CD14-positive monocyte (primary cell): ENCODE measurements at regions not wholly inside any gene's neighbourhood (a gene's known extent, or its start where the extent isn't known, plus 50 kb on each side); places are given as distances from the start of the nearest gene placed in this dataset.

ENCODE experiments used
- DNase-seq, 3 donors: peaks; one replicate each; pipeline ENCODE4 v3.0.0-alpha.2; 2011 to 2022
- H2AFZ ChIP-seq: 2 replicates; pipeline ENCODE4 v1.6.0; 2012; ENCODE audit warnings: mild to moderate bottlenecking, low read depth, low read length, inconsistent platforms; ENCODE audit not compliant: insufficient read depth, poor library complexity, severe bottlenecking
- H3K27ac ChIP-seq, 2 donors: 1 replicate in 1 of 2; 2 replicates in 1 of 2; pipeline ENCODE4 v1.5.1; 2012 to 2013; ENCODE audit warnings: low read length in 2 of 2, control low read depth in 1 of 2, inconsistent platforms in 1 of 2, low read depth in 1 of 2, mild to moderate bottlenecking in 1 of 2
- H3K27me3 ChIP-seq, 2 donors: one replicate each; pipeline versions ENCODE4 v1.6.0 to v1.6.1; 2011 to 2013; ENCODE audit warnings: low read length in 2 of 2; ENCODE audit not compliant: control insufficient read depth in 2 of 2, insufficient read depth in 2 of 2
- H3K36me3 ChIP-seq, 2 donors: replicated peaks in 1 of 2; 1 replicate in 1 of 2; 2 replicates in 1 of 2; pipeline versions ENCODE4 v1.5.1 to v1.6.1; 2012 to 2013; ENCODE audit warnings: low read length in 2 of 2, control low read depth in 1 of 2, inconsistent platforms in 1 of 2, mild to moderate bottlenecking in 1 of 2; ENCODE audit not compliant: insufficient read depth in 2 of 2, control insufficient read depth in 1 of 2
- H3K4me1 ChIP-seq, 2 donors: 1 replicate in 1 of 2; 2 replicates in 1 of 2; pipeline versions ENCODE4 v1.5.1 to v1.6.1; 2012 to 2013; ENCODE audit warnings: low read length in 2 of 2, control low read depth in 1 of 2, inconsistent platforms in 1 of 2, mild to moderate bottlenecking in 1 of 2, moderate library complexity in 1 of 2; ENCODE audit not compliant: insufficient read depth in 2 of 2, control insufficient read depth in 1 of 2
- H3K4me2 ChIP-seq: replicated peaks from 2 replicates; pipeline ENCODE3; 2012; ENCODE audit warnings: low read length, moderate library complexity, mild to moderate bottlenecking; ENCODE audit not compliant: poor library complexity, severe bottlenecking; ENCODE audit errors: extremely low read depth
- H3K4me3 ChIP-seq, 3 experiments: fragments of 200-600 bp in 1 of 3; sonication (generic) in 1 of 3; replicated peaks in 1 of 3; 1 replicate in 2 of 3; 2 replicates in 1 of 3; pipeline ENCODE4 v1.5.1; 2011 to 2013; ENCODE audit warnings: low read length in 3 of 3, mild to moderate bottlenecking in 3 of 3, control low read depth in 2 of 3, low read depth in 2 of 3, inconsistent platforms in 1 of 3, moderate library complexity in 1 of 3
- H3K79me2 ChIP-seq: 2 replicates; pipeline ENCODE4 v1.6.0; 2012; ENCODE audit warnings: mild to moderate bottlenecking, control low read depth, inconsistent platforms, low read length, moderate library complexity; ENCODE audit not compliant: insufficient read depth
- H3K9ac ChIP-seq: 2 replicates; pipeline ENCODE4 v1.6.0; 2017; ENCODE audit warnings: low read length, mild to moderate bottlenecking; ENCODE audit not compliant: insufficient read depth, poor library complexity, severe bottlenecking
- H3K9me3 ChIP-seq, 2 donors: replicated peaks in 1 of 2; 1 replicate in 1 of 2; 2 replicates in 1 of 2; pipeline versions ENCODE4 v1.5.1 to v1.6.1; 2012 to 2013; ENCODE audit warnings: low read length in 2 of 2, control low read depth in 1 of 2; ENCODE audit not compliant: control insufficient read depth in 1 of 2, insufficient read depth in 1 of 2
- H4K20me1 ChIP-seq: 2 replicates; pipeline ENCODE4 v1.6.0; 2012; ENCODE audit warnings: mild to moderate bottlenecking, low read length, control low read depth, moderate library complexity; ENCODE audit not compliant: insufficient read depth
- H3K27ac Mint-ChIP-seq, 7 donors: one replicate each; pipeline ENCODE4 v1.8.0; 2020; ENCODE audit warnings: mild to moderate bottlenecking in 7 of 7, mixed read lengths in 7 of 7, moderate library complexity in 6 of 7, inconsistent platforms in 2 of 7
- H3K27me3 Mint-ChIP-seq, 3 donors: one replicate each; pipeline ENCODE4 v1.8.0; 2021 to 2022; ENCODE audit warnings: low read depth in 3 of 3, mild to moderate bottlenecking in 3 of 3, mixed read lengths in 3 of 3, moderate library complexity in 3 of 3, inconsistent platforms in 1 of 3
- H3K36me3 Mint-ChIP-seq, 2 donors: one replicate each; pipeline ENCODE4 v1.8.0; 2020; ENCODE audit warnings: mixed read lengths in 2 of 2, inconsistent platforms in 1 of 2, mild to moderate bottlenecking in 1 of 2
- H3K4me1 Mint-ChIP-seq: one replicate; pipeline ENCODE4 v1.8.0; 2020; ENCODE audit warnings: mild to moderate bottlenecking, mixed read lengths
- H3K4me3 Mint-ChIP-seq, 2 donors: one replicate each; pipeline ENCODE4 v1.8.0; 2020; ENCODE audit warnings: mild to moderate bottlenecking in 2 of 2, mixed read lengths in 2 of 2, moderate library complexity in 1 of 2
- H3K9me3 Mint-ChIP-seq, 7 donors: one replicate each; pipeline ENCODE4 v1.8.0; 2020 to 2022; ENCODE audit warnings: mixed read lengths in 7 of 7, mild to moderate bottlenecking in 6 of 7, moderate library complexity in 6 of 7, inconsistent platforms in 2 of 7
- WGBS: methylation state at CpG from one replicate; pipeline ENCODE4 v1.1.5; 2013; ENCODE audit warnings: missing lambda C conversion rate; ENCODE audit not compliant: insufficient coverage; 5-methylcytosine and 5-hydroxymethylcytosine counted together
- intact Hi-C, 2 donors: fragments of 100-400 bp; cut with micrococcal nuclease; formaldehyde crosslinking; loops; one replicate each; pipeline versions ENCODE4 v1.15.0 to v1.15.1; 2023
- TF ChIP-seq, protein P1 (sequence below): fragments of 200-600 bp; IDR thresholded peaks from one replicate; pipeline ENCODE4 v1.8.0; 2022; ENCODE audit warnings: antibody characterized with exemption, mild to moderate bottlenecking

DNA sequence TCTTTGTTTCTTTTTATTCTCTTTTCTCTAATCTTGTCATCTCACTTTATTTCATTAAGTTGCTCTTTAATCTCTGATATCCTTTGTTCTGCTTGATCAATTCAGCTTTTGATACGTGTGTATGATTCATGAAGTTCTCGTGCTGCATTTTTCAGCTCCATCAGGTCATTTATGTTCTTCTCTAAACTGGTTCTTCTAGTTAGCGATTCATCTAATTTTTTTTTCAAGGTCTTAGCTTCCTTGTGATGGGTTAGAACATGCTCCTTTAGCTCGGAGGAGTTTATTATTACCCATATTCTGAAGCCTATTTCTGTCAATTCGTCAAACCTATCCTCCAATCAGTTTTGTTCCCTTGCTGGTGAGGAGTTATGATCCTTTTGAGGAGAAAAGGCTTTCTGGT is 1045.0 kb upstream of the ADGRL3 start:
- H2AFZ ChIP-seq: no peak overlapping the region
- H3K27ac Mint-ChIP-seq: no peak overlapping the region
- H3K27ac ChIP-seq: no peak overlapping the region
- intact Hi-C loops: no loop called here
- H3K79me2 ChIP-seq: no peaks in the 10 kb centered on the region
- H3K36me3 ChIP-seq: no peaks in the 10 kb centered on the region
- H3K27me3 ChIP-seq: no peaks in the 10 kb centered on the region
- no peaks in the 10 kb centered on the region for H4K20me1 ChIP-seq
- no peak overlapping the region for H3K9ac ChIP-seq
- peaks cover 20 to 27% of the 10 kb centered on the region in 2 donors for H3K9me3 ChIP-seq
- no peaks in the 10 kb centered on the region for H3K36me3 Mint-ChIP-seq
- no peak overlapping the region for H3K4me2 ChIP-seq
- no peak overlapping the region for H3K4me3 Mint-ChIP-seq
- TF ChIP-seq, protein P1, sequence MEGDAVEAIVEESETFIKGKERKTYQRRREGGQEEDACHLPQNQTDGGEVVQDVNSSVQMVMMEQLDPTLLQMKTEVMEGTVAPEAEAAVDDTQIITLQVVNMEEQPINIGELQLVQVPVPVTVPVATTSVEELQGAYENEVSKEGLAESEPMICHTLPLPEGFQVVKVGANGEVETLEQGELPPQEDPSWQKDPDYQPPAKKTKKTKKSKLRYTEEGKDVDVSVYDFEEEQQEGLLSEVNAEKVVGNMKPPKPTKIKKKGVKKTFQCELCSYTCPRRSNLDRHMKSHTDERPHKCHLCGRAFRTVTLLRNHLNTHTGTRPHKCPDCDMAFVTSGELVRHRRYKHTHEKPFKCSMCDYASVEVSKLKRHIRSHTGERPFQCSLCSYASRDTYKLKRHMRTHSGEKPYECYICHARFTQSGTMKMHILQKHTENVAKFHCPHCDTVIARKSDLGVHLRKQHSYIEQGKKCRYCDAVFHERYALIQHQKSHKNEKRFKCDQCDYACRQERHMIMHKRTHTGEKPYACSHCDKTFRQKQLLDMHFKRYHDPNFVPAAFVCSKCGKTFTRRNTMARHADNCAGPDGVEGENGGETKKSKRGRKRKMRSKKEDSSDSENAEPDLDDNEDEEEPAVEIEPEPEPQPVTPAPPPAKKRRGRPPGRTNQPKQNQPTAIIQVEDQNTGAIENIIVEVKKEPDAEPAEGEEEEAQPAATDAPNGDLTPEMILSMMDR: no peak
- H3K4me1 Mint-ChIP-seq: no peaks in the 10 kb centered on the region
- H3K4me1 ChIP-seq: no peaks in the 10 kb centered on the region
- peaks cover 2 to 31% (median 9%) of the 10 kb centered on the region in 7 donors for H3K9me3 Mint-ChIP-seq
- no peak overlapping the region for H3K4me3 ChIP-seq
- no peaks in the 10 kb centered on the region for H3K27me3 Mint-ChIP-seq
- WGBS: 94% methylated on average over 3 of the region's 5 CpGs
- no peak for DNase-seq

DNA sequence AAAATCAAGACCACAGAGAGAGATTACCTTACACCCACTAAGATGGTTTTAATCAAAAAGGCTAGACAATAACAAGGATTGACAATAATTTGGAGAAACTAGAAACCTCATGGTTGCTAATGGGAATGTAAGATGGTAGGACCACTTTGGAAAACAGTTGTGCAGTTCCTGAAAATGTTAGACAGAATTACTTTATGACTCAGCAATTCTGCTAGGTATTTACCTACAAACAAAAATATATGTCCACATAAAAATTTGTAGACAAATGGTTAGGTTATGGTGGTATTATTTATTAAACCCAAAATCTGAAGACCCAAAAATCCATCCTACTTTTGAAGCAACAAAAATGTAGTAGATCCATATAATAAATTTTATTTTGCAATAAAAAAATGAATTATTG is 1027.0 kb upstream of the ADGRL3 start:
- Mint-ChIP-seq H3K4me1 (no peaks in the 10 kb centered on the region), H3K27ac (no peak overlapping the region), H3K27me3 (no peaks in the 10 kb centered on the region), H3K36me3 (no peaks in the 10 kb centered on the region), H3K4me3 (no peak overlapping the region), H3K9me3 (peaks cover 0 to 10% (median 4%) of the 10 kb centered on the region in 7 donors)
- DNase-seq: no peak
- Histone ChIP-seq H3K79me2 (no peaks in the 10 kb centered on the region), H3K4me3 (no peak overlapping the region), H3K9me3 (peaks cover 0 to 12% of the 10 kb centered on the region in 2 donors), H3K27ac (no peak overlapping the region), H3K4me2 (no peak overlapping the region), H4K20me1 (no peaks in the 10 kb centered on the region), H3K9ac (no peak overlapping the region), H3K27me3 (no peaks in the 10 kb centered on the region), H3K4me1 (no peaks in the 10 kb centered on the region), H2AFZ (no peak overlapping the region), H3K36me3 (no peaks in the 10 kb centered on the region)
- TF ChIP-seq, protein P1: no peak
- intact Hi-C loops: no loop called here
